H1 (cell line): ENCODE measurements at regions not wholly inside any gene's neighbourhood (a gene's known extent, or its start where the extent isn't known, plus 50 kb on each side); places are given as distances from the start of the nearest gene placed in this dataset.

Experiments used
- CTCF ChIA-PET: fragments of 300-600 bp; sonication (Branson Sonifier 250); formaldehyde crosslinking; loops from one replicate; lab custom pipeline; 2021; ENCODE audit not compliant: partially characterized antibody; lab: Charles Lee
- POLR2A ChIA-PET: fragments of 300-600 bp; sonication (Branson Sonifier 250); formaldehyde crosslinking; loops from one replicate; lab custom pipeline; 2021; ENCODE audit warnings: inconsistent platforms; ENCODE audit not compliant: partially characterized antibody; lab: Charles Lee
- DNase-seq, 2 experiments: peaks; one replicate each; pipeline versions ENCODE4 v3.0.0 to v3.0.0-alpha.2; 2010 to 2022; ENCODE audit warnings: low spot score in 2 of 2, low read depth in 1 of 2, mixed read lengths in 1 of 2
- FAIRE-seq: peaks from 2 replicates; lab custom pipeline; 2011; peaks lifted over from hg19 to GRCh38; lab: Jason Lieb, UNC
- H2AFZ ChIP-seq: 2 replicates; pipeline ENCODE4 v1.8.1; 2012; ENCODE audit warnings: low read length, inconsistent platforms
- H2AK5ac ChIP-seq: 2 replicates; pipeline ENCODE4 v1.6.1; 2013; ENCODE audit warnings: low read depth, low read length
- H2BK120ac ChIP-seq: replicated peaks from 2 replicates; pipeline ENCODE3; 2013; ENCODE audit warnings: low read depth, low read length, inconsistent platforms
- H2BK12ac ChIP-seq: 2 replicates; pipeline ENCODE4 v1.6.1; 2013; ENCODE audit warnings: low read depth, low read length
- H2BK15ac ChIP-seq: 2 replicates; pipeline ENCODE4 v1.6.1; 2013; ENCODE audit warnings: low read length
- H2BK20ac ChIP-seq: 2 replicates; pipeline ENCODE4 v1.6.1; 2013; ENCODE audit warnings: low read length
- H2BK5ac ChIP-seq: 2 replicates; pipeline ENCODE4 v1.6.1; 2013; ENCODE audit warnings: low read depth, low read length
- H3K14ac ChIP-seq: 2 replicates; pipeline ENCODE4 v1.6.1; 2013; ENCODE audit warnings: inconsistent platforms; ENCODE audit not compliant: insufficient read length
- H3K18ac ChIP-seq: 2 replicates; pipeline ENCODE4 v1.6.1; 2013; ENCODE audit warnings: low read length; ENCODE audit errors: extremely low read depth
- H3K23ac ChIP-seq: 2 replicates; pipeline ENCODE4 v1.6.1; 2013; ENCODE audit warnings: inconsistent platforms; ENCODE audit not compliant: insufficient read length
- H3K23me2 ChIP-seq: 2 replicates; pipeline ENCODE4 v1.6.1; 2013; ENCODE audit warnings: low read depth, low read length
- H3K27ac ChIP-seq: 2 replicates; pipeline ENCODE4 v1.6.1; 2011; ENCODE audit warnings: low read depth, low read length, inconsistent platforms
- H3K27me3 ChIP-seq, 4 experiments: replicated peaks in 1 of 4; 1 replicate in 1 of 4; 2 replicates in 3 of 4; pipeline versions ENCODE4 v1.6.1 to v1.8.1; 2011 to 2013; ENCODE audit warnings: low read length in 3 of 4, mild to moderate bottlenecking in 3 of 4, inconsistent platforms in 2 of 4, mixed read lengths in 2 of 4, moderate library complexity in 1 of 4; ENCODE audit not compliant: control insufficient read depth in 3 of 4, insufficient read depth in 3 of 4; ENCODE audit errors: extremely low read depth in 1 of 4
- H3K36me3 ChIP-seq, 4 experiments: 2 replicates each; pipeline versions ENCODE4 v1.6.1 to v1.8.1; 2011 to 2013; ENCODE audit warnings: mild to moderate bottlenecking in 4 of 4, low read length in 3 of 4, moderate library complexity in 2 of 4, control low read depth in 1 of 4, inconsistent platforms in 1 of 4; ENCODE audit not compliant: insufficient read depth in 4 of 4, control insufficient read depth in 2 of 4
- H3K4ac ChIP-seq: replicated peaks from 2 replicates; pipeline ENCODE3; 2013; ENCODE audit warnings: low read length, low read depth, mixed read lengths, inconsistent platforms; ENCODE audit not compliant: insufficient read length
- H3K4me1 ChIP-seq, 4 experiments: replicated peaks in 1 of 4; 1 replicate in 1 of 4; 2 replicates in 3 of 4; pipeline versions ENCODE4 v1.6.1 to v1.8.1; 2011 to 2013; ENCODE audit warnings: low read length in 3 of 4, inconsistent platforms in 2 of 4, mixed read lengths in 1 of 4; ENCODE audit not compliant: insufficient read depth in 4 of 4, control insufficient read depth in 3 of 4
- H3K4me2 ChIP-seq, 2 experiments: 2 replicates each; pipeline versions ENCODE4 v1.6.1 to v1.8.1; 2011 to 2013; ENCODE audit warnings: low read depth in 2 of 2, low read length in 2 of 2, control low read depth in 1 of 2, inconsistent platforms in 1 of 2, mild to moderate bottlenecking in 1 of 2; ENCODE audit not compliant: insufficient read depth in 1 of 2
- H3K4me3 ChIP-seq, 4 experiments: fragments of 200-600, 300-600 bp in 1 of 4; sonication (generic), shearing (Covaris generic), sonication (Bioruptor Twin) in 1 of 4; 2 replicates each; pipeline versions ENCODE4 v1.5.1 to v1.8.1; 2011 to 2016; ENCODE audit warnings: low read length in 4 of 4, low read depth in 3 of 4, control low read depth in 2 of 4, inconsistent platforms in 2 of 4, mild to moderate bottlenecking in 2 of 4, mixed read lengths in 1 of 4, moderate library complexity in 1 of 4; ENCODE audit not compliant: insufficient read depth in 2 of 4; ENCODE audit errors: extremely low read depth in 1 of 4
- H3K56ac ChIP-seq: replicated peaks from 2 replicates; pipeline ENCODE3; 2013; ENCODE audit warnings: low read depth, mild to moderate bottlenecking, mixed read lengths, low read length, inconsistent platforms; ENCODE audit not compliant: insufficient read length
- H3K79me1 ChIP-seq: 2 replicates; pipeline ENCODE4 v1.6.1; 2013; ENCODE audit warnings: low read depth, low read length, control low read depth
- H3K79me2 ChIP-seq, 2 experiments: 2 replicates each; pipeline versions ENCODE4 v1.6.1 to v1.8.1; 2012 to 2013; ENCODE audit warnings: low read length in 2 of 2, mild to moderate bottlenecking in 2 of 2, inconsistent platforms in 1 of 2; ENCODE audit not compliant: insufficient read depth in 2 of 2, control insufficient read depth in 1 of 2
- H3K9ac ChIP-seq, 4 experiments: replicated peaks in 1 of 4; 1 replicate in 1 of 4; 2 replicates in 3 of 4; pipeline versions ENCODE4 v1.6.1 to v1.8.1; 2011 to 2013; ENCODE audit warnings: low read depth in 3 of 4, low read length in 3 of 4, control low read depth in 2 of 4, mild to moderate bottlenecking in 2 of 4, moderate library complexity in 2 of 4, inconsistent platforms in 1 of 4; ENCODE audit errors: extremely low read depth in 1 of 4
- H3K9me3 ChIP-seq, 2 experiments: 2 replicates each; pipeline versions ENCODE4 v1.6.1 to v1.8.1; 2012 to 2013; ENCODE audit warnings: mild to moderate bottlenecking in 2 of 2, moderate library complexity in 2 of 2, control low read depth in 1 of 2, inconsistent platforms in 1 of 2, low read depth in 1 of 2, low read length in 1 of 2, mixed read lengths in 1 of 2; ENCODE audit not compliant: insufficient read depth in 2 of 2
- H4K20me1 ChIP-seq, 2 experiments: replicated peaks in 1 of 2; 2 replicates each; pipeline versions ENCODE3 to v1.8.1; 2011 to 2013; ENCODE audit warnings: inconsistent platforms in 2 of 2, low read length in 2 of 2, mild to moderate bottlenecking in 1 of 2; ENCODE audit not compliant: insufficient read depth in 2 of 2, control insufficient read depth in 1 of 2
- H4K5ac ChIP-seq: 2 replicates; pipeline ENCODE4 v1.6.1; 2013; ENCODE audit warnings: low read length, low read depth, mixed read lengths, inconsistent platforms; ENCODE audit not compliant: insufficient read length
- H4K8ac ChIP-seq: 2 replicates; pipeline ENCODE4 v1.8.0; 2013; ENCODE audit warnings: mild to moderate bottlenecking, moderate library complexity, low read length, inconsistent platforms; ENCODE audit not compliant: insufficient read depth; ENCODE audit errors: extremely low read depth
- H4K91ac ChIP-seq: replicated peaks from 2 replicates; pipeline ENCODE3; 2013; ENCODE audit warnings: low read length, mixed read lengths, inconsistent platforms; ENCODE audit not compliant: insufficient read length
- JUND ChIP-seq: IDR thresholded peaks from 2 replicates; pipeline ENCODE4 v1.6.1; 2011; ENCODE audit warnings: mild to moderate bottlenecking, improper control_type of control experiment, low read length
- POLR2A ChIP-seq, 2 experiments: IDR thresholded peaks; 1 replicate in 1 of 2; 2 replicates in 1 of 2; pipeline ENCODE4 v1.6.1; 2011; ENCODE audit warnings: low read depth in 2 of 2, low read length in 2 of 2, mild to moderate bottlenecking in 2 of 2; ENCODE audit errors: control extremely low read depth in 1 of 2
- SUZ12 ChIP-seq: fragments of 200-600 bp; sonication (generic); IDR thresholded peaks from 2 replicates; pipeline ENCODE4 v1.6.1; 2012; ENCODE audit warnings: mild to moderate bottlenecking, inconsistent platforms, low read length, moderate library complexity, mixed read lengths
- WGBS, 2 experiments: shearing (Covaris generic) in 1 of 2; methylation state at CpG; one replicate each; pipeline versions ENCODE4 v1.1.6 to v1.1.7; 2013 to 2015; ENCODE audit warnings: low lambda C conversion rate in 2 of 2, mixed read lengths in 2 of 2, inconsistent platforms in 1 of 2, low coverage in 1 of 2, missing lambda C conversion rate in 1 of 2; ENCODE audit not compliant: insufficient replicate concordance in 2 of 2, insufficient coverage in 1 of 2, insufficient read length in 1 of 2; ENCODE audit errors: extremely low coverage in 1 of 2, missing lambda C conversion rate in 1 of 2; 5-methylcytosine and 5-hydroxymethylcytosine counted together

DNA sequence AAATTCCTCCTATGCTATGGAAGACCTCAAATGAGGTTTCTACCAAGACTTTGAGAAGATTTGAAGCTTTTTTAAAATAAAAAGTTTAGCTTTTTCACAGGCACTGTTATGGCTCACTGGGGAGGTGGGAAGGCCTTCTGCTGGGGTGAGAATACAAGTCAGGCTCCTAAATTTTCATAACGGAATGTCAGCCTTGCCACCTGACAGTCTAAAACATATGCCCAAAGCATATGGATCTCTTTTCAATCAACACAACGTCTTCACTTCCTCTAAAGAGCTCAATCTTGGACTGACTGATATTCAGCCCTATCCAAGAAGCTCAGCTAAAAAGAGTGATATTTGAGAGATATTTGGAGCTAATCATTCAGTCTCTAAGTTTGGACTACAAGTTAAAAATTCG lies 57.1 kb upstream of the LIN7C start:
- no peak overlapping the region for H3K4me2 ChIP-seq
- TF ChIP-seq JUND (no peak), POLR2A (IDR thresholded peaks at IDR 0.05; ENCODE audit: control extremely low read depth in 1 of 2, low read depth in 2 of 2, low read length in 2 of 2) (no peak), SUZ12 (no peak)
- DNase-seq (no peak), FAIRE-seq (no peak)
- no peak overlapping the region for H2BK15ac ChIP-seq
- H3K79me1 ChIP-seq = no peaks in the 10 kb centered on the region
- no peak overlapping the region for H3K9ac ChIP-seq
- H2AK5ac ChIP-seq = no peak overlapping the region
- H3K4me1 ChIP-seq = no peaks in the 10 kb centered on the region
- no peak overlapping the region for H2BK12ac ChIP-seq
- no peak overlapping the region for H3K18ac ChIP-seq
- no peak overlapping the region for H4K91ac ChIP-seq
- no peaks in the 10 kb centered on the region for H3K23me2 ChIP-seq
- CTCF ChIA-PET = interaction anchor here (0.6 to 2.0 kb wide), 5 partner anchors 10 to 265 kb away, joined by 3 to 6 read pairs (median 3); no protein-coding TSS in a partner anchor
- no peak overlapping the region for H2BK20ac ChIP-seq
- POLR2A ChIA-PET = interaction anchor here (1.1 kb wide), 1 partner anchor 61 kb away, joined by 4 read pairs; no protein-coding TSS in a partner anchor
- H2BK5ac ChIP-seq = no peak overlapping the region
- H3K79me2 ChIP-seq = no peaks in the 10 kb centered on the region
- no peaks in the 10 kb centered on the region for H3K36me3 ChIP-seq
- 81% methylated on average over 3 of the region's 3 CpGs; no CpG with 5 or more reads in 1 of the 2 experiments for WGBS, 2 experiments
- H4K5ac ChIP-seq = no peak overlapping the region
- H3K4me3 ChIP-seq = no peak overlapping the region
- no peak overlapping the region for H3K27ac ChIP-seq
- H3K14ac ChIP-seq = no peak overlapping the region
- H3K56ac ChIP-seq = no peak overlapping the region
- H2BK120ac ChIP-seq = no peak overlapping the region
- no peak overlapping the region for H4K8ac ChIP-seq
- no peaks in the 10 kb centered on the region for H4K20me1 ChIP-seq
- H3K9me3 ChIP-seq = no peaks in the 10 kb centered on the region
- H2AFZ ChIP-seq = no peak overlapping the region
- no peaks in the 10 kb centered on the region for H3K27me3 ChIP-seq
- H3K4ac ChIP-seq = no peak overlapping the region
- H3K23ac ChIP-seq = no peak overlapping the region
